ENCODE measurements at regions not wholly inside any gene's neighbourhood (a gene's known extent, or its start where the extent isn't known, plus 50 kb on each side); places are given as distances from the start of the nearest gene placed in this dataset.

GRCh38 chr10:129332476-129332875, 134.6 kb upstream of the MGMT start:
- no peak overlapping the region for H3K9ac ChIP-seq (ENCODE audit: low read length)
- no peaks in the 10 kb centered on the region for H3K79me2 ChIP-seq (ENCODE audit: low read length)
- H3K27ac ChIP-seq (ENCODE audit: low read length): no peak overlapping the region
- H4K20me1 ChIP-seq (ENCODE audit: low read length): no peaks in the 10 kb centered on the region
- no peak overlapping the region for H3K4me3 ChIP-seq (ENCODE audit: low read length)
- POLR2A ChIA-PET (ENCODE audit: unreplicated experiment): no interaction called here
- 0 out of 2 replicates have a peak, but pooled peaks cover 4% of the 10 kb centered on the region for H3K27me3 ChIP-seq (ENCODE audit: low read length)
- H3K4me1 ChIP-seq (ENCODE audit: insufficient read depth, low read length): no peaks in the 10 kb centered on the region
- no peaks in the 10 kb centered on the region; the same call in 1 of the 2 replicates for H3K36me3 ChIP-seq (ENCODE audit: low read depth, low read length)
- DNase-seq (peak; percentile 16), ATAC-seq (no peak)
- no peaks in the 10 kb centered on the region for H3K9me3 ChIP-seq (ENCODE audit: low read length)
- no peak overlapping the region for H3K4me2 ChIP-seq (ENCODE audit: low read length)
- CTCF ChIA-PET: no interaction called here
- no peaks in the 10 kb centered on the region for H3K9me2 ChIP-seq (replicated peaks; ENCODE audit: low read length)
- no peak overlapping the region for H2AFZ ChIP-seq (ENCODE audit: low read length)
- BruUV-seq (replicated peaks): no TSS peak
- H3F3A ChIP-seq (ENCODE audit: low read length, unreplicated experiment): no peaks in the 10 kb centered on the region
- intact Hi-C loops (cut with micrococcal nuclease): no loop called here
- TF ChIP-seq CTCF (conservative IDR thresholded peaks at IDR 0.05; ENCODE audit: low read depth, low read length) (peak; percentile 52), EZH2phosphoT487 (IDR thresholded peaks at IDR 0.05; ENCODE audit: borderline replicate concordance, low read length) (no peak)

- TF ChIP-seq EZH2phosphoT487 (IDR thresholded peaks at IDR 0.05; ENCODE audit: borderline replicate concordance, low read length): no peak
- Histone ChIP-seq H3K4me2 (ENCODE audit: low read length) (no peak overlapping the region), H3K9me3 (ENCODE audit: low read length) (no peaks in the 10 kb centered on the region), H2AFZ (ENCODE audit: low read length) (no peak overlapping the region), H3K27me3 (ENCODE audit: low read length) (0 out of 2 replicates have a peak, but pooled peaks cover 4% of the 10 kb centered on the region), H3K9ac (ENCODE audit: low read length) (no peak overlapping the region), H3K36me3 (ENCODE audit: low read depth, low read length) (no peaks in the 10 kb centered on the region; the same call in 1 of the 2 replicates), H3K9me2 (replicated peaks; ENCODE audit: low read length) (no peaks in the 10 kb centered on the region), H3K4me1 (ENCODE audit: insufficient read depth, low read length) (no peaks in the 10 kb centered on the region), H4K20me1 (ENCODE audit: low read length) (no peaks in the 10 kb centered on the region), H3F3A (ENCODE audit: low read length, unreplicated experiment) (no peaks in the 10 kb centered on the region), H3K4me3 (ENCODE audit: low read length) (no peak overlapping the region), H3K27ac (ENCODE audit: low read length) (no peak overlapping the region), H3K79me2 (ENCODE audit: low read length) (no peaks in the 10 kb centered on the region)
- ChIA-PET POLR2A (ENCODE audit: unreplicated experiment) (no interaction called here), CTCF (no interaction called here)
- ATAC-seq (no peak), DNase-seq (no peak)
- BruUV-seq (replicated peaks): no TSS peak
- intact Hi-C loops (cut with micrococcal nuclease): no loop called here
Observed at GRCh38 chr10:129333706-129334105, 133.3 kb upstream of the MGMT start.

- 0 out of 2 replicates have a peak, but pooled peaks cover 4% of the 10 kb centered on the region for H3K27me3 ChIP-seq (ENCODE audit: low read length)
Observed at GRCh38 chr10:129334266-129334665, 132.8 kb upstream of the MGMT start.

More at GRCh38 chr10:129334266-129334665, 132.8 kb upstream of the MGMT start:
- Histone ChIP-seq H3K79me2 (ENCODE audit: low read length) (no peaks in the 10 kb centered on the region), H3K4me1 (ENCODE audit: insufficient read depth, low read length) (no peaks in the 10 kb centered on the region), H2AFZ (ENCODE audit: low read length) (no peak overlapping the region), H3F3A (ENCODE audit: low read length, unreplicated experiment) (no peaks in the 10 kb centered on the region), H3K9me3 (ENCODE audit: low read length) (no peaks in the 10 kb centered on the region), H3K9ac (ENCODE audit: low read length) (no peak overlapping the region), H4K20me1 (ENCODE audit: low read length) (no peaks in the 10 kb centered on the region), H3K4me2 (ENCODE audit: low read length) (no peak overlapping the region), H3K4me3 (ENCODE audit: low read length) (no peak overlapping the region), H3K36me3 (ENCODE audit: low read depth, low read length) (no peaks in the 10 kb centered on the region; the same call in 1 of the 2 replicates), H3K9me2 (replicated peaks; ENCODE audit: low read length) (no peaks in the 10 kb centered on the region), H3K27ac (ENCODE audit: low read length) (no peak overlapping the region)
- no TSS peak for BruUV-seq (replicated peaks)
- no peak for TF ChIP-seq EZH2 (IDR thresholded peaks at IDR 0.05; ENCODE audit: low read length, unreplicated experiment)
- no peak for TF ChIP-seq CTCF (conservative IDR thresholded peaks at IDR 0.05; ENCODE audit: low read depth, low read length)
- TF ChIP-seq EZH2phosphoT487 (IDR thresholded peaks at IDR 0.05; ENCODE audit: borderline replicate concordance, low read length): no peak
- ATAC-seq (no peak), DNase-seq (no peak)
- POLR2A ChIA-PET (ENCODE audit: unreplicated experiment): no interaction called here
- intact Hi-C loops (cut with micrococcal nuclease): no loop called here
- CTCF ChIA-PET: no interaction called here

Measured in PC-3 (cell line).